ENCODE measurements at regions not wholly inside any gene's neighbourhood (a gene's known extent, or its start where the extent isn't known, plus 50 kb on each side); places are given as distances from the start of the nearest gene placed in this dataset.

DNA sequence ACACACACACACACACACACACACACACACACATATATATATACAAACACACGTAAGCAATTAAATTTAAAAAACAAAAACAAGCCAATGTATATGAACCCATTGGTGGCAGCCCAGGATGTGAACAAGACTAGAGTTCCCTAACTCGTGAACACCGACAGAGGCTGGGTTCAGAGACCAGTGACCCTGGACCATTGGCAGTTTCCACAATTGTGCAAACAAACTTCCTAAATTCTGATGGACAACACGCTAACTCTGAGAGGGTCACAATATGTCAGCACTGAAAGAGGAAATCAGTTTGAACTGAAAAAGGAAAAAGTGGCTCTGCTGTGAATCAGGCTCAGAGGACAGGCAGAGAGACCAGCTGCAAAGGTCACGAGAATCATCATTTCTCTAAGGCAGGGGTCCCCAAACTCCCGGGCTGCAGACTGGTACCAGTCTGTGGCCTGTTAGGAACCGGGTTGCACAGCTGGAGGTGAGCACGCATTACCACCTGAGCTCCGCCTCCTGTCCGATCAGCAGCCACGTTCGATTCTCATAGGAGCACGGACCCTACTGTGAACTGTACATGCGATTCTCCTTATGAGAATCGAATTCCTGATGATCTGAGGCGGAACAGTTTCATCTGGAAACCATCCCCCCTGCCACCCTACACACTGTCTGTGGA is 50.5 kb upstream of the ERO1B start:
- H3K36me3 ChIP-seq (ENCODE audit: control insufficient read depth in 2 of 4, insufficient read depth in 4 of 4, low read length in 3 of 4): no peaks in the 10 kb centered on the region
- 84% methylated on average over 16 of the region's 16 CpGs; no CpG with 5 or more reads in 1 of the 2 experiments for WGBS, 2 experiments (ENCODE audit: extremely low coverage in 1 of 2, insufficient coverage in 1 of 2, insufficient read length in 1 of 2, insufficient replicate concordance in 2 of 2, low coverage in 1 of 2, low lambda C conversion rate in 2 of 2, missing lambda C conversion rate in 1 of 2)
- FAIRE-seq: no peak
- TF ChIP-seq, protein P1, sequence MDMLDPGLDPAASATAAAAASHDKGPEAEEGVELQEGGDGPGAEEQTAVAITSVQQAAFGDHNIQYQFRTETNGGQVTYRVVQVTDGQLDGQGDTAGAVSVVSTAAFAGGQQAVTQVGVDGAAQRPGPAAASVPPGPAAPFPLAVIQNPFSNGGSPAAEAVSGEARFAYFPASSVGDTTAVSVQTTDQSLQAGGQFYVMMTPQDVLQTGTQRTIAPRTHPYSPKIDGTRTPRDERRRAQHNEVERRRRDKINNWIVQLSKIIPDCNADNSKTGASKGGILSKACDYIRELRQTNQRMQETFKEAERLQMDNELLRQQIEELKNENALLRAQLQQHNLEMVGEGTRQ (IDR thresholded peaks at IDR 0.05; ENCODE audit: low read length): no peak
- TF ChIP-seq TAF1 (IDR thresholded peaks at IDR 0.05; ENCODE audit: low read depth, low read length) (no peak), SAP30 (IDR thresholded peaks at IDR 0.05; ENCODE audit: insufficient read depth, insufficient replicate concordance, low read length) (no peak), KDM5A (IDR thresholded peaks at IDR 0.05; ENCODE audit: low read length) (no peak), NANOG (IDR thresholded peaks at IDR 0.05; ENCODE audit: insufficient read depth, low read depth, low read length, poor library complexity, severe bottlenecking) (no peak), CBX5 (IDR thresholded peaks at IDR 0.05; ENCODE audit: low read depth, low read length) (no peak), GABPA (IDR thresholded peaks at IDR 0.05; ENCODE audit: borderline replicate concordance, insufficient read depth, low read length) (no peak), POLR2AphosphoS5 (IDR thresholded peaks at IDR 0.05; ENCODE audit: low read depth, low read length) (no peak), RXRA (IDR thresholded peaks at IDR 0.05; ENCODE audit: insufficient read depth, low read depth, low read length) (no peak), BCL11A (IDR thresholded peaks at IDR 0.05; ENCODE audit: low read depth in 2 of 2, low read length in 2 of 2) (no peak)

More for the DNA sequence above, 50.5 kb upstream of the ERO1B start:
- Histone ChIP-seq H3K27ac (ENCODE audit: low read depth, low read length) (no peak overlapping the region), H3K9me3 (ENCODE audit: insufficient read depth in 2 of 2, low read depth in 1 of 2, low read length in 1 of 2) (no peaks in the 10 kb centered on the region), H3K79me1 (ENCODE audit: low read depth, low read length) (no peaks in the 10 kb centered on the region), H3K23me2 (ENCODE audit: low read depth, low read length) (no peaks in the 10 kb centered on the region), H2AK5ac (ENCODE audit: low read depth, low read length) (no peak overlapping the region), H4K91ac (replicated peaks; ENCODE audit: insufficient read length, low read length) (no peak overlapping the region), H3K4me1 (replicated peaks in 1 of 4; ENCODE audit: control insufficient read depth in 3 of 4, insufficient read depth in 4 of 4, low read length in 3 of 4) (peaks cover 0 to 4% (median 0%) of the 10 kb centered on the region in 4 experiments; a peak in 1 of 7 replicates), H3K56ac (replicated peaks; ENCODE audit: insufficient read length, low read depth, low read length) (no peak overlapping the region), H2BK120ac (replicated peaks; ENCODE audit: low read depth, low read length) (no peak overlapping the region), H2BK12ac (ENCODE audit: low read depth, low read length) (no peak overlapping the region), H3K14ac (ENCODE audit: insufficient read length) (no peak overlapping the region), H3K4me2 (ENCODE audit: insufficient read depth in 1 of 2, low read depth in 2 of 2, low read length in 2 of 2) (no peak overlapping the region), H4K8ac (ENCODE audit: extremely low read depth, insufficient read depth, low read length) (no peak overlapping the region), H3K23ac (ENCODE audit: insufficient read length) (no peak overlapping the region), H3K18ac (ENCODE audit: extremely low read depth, low read length) (no peak overlapping the region), H4K5ac (ENCODE audit: insufficient read length, low read depth, low read length) (no peak overlapping the region), H2BK20ac (ENCODE audit: low read length) (no peak overlapping the region), H3K79me2 (ENCODE audit: control insufficient read depth in 1 of 2, insufficient read depth in 2 of 2, low read length in 2 of 2) (no peaks in the 10 kb centered on the region), H3K9ac (replicated peaks in 1 of 4; ENCODE audit: extremely low read depth in 1 of 4, low read depth in 3 of 4, low read length in 3 of 4) (no peak overlapping the region), H2AFZ (ENCODE audit: low read length) (no peak overlapping the region; the same call in 1 of the 2 replicates), H3K4ac (replicated peaks; ENCODE audit: insufficient read length, low read depth, low read length) (no peak overlapping the region), H2BK5ac (ENCODE audit: low read depth, low read length) (no peak overlapping the region), H3K4me3 (ENCODE audit: extremely low read depth in 1 of 4, insufficient read depth in 2 of 4, low read depth in 3 of 4, low read length in 4 of 4) (no peak overlapping the region), H4K20me1 (replicated peaks in 1 of 2; ENCODE audit: control insufficient read depth in 1 of 2, insufficient read depth in 2 of 2, low read length in 2 of 2) (no peaks in the 10 kb centered on the region), H3K27me3 (replicated peaks in 1 of 4; ENCODE audit: control insufficient read depth in 3 of 4, extremely low read depth in 1 of 4, insufficient read depth in 3 of 4, low read length in 3 of 4) (no peaks in the 10 kb centered on the region), H2BK15ac (ENCODE audit: low read length) (no peak overlapping the region)
- POLR2A ChIA-PET (ENCODE audit: partially characterized antibody): no interaction called here
- no peak for DNase-seq (ENCODE audit: low read depth in 1 of 2, low spot score in 2 of 2)
- CTCF ChIA-PET (ENCODE audit: partially characterized antibody): interaction anchor here (0.6 to 1.2 kb wide), 2 partner anchors 8 to 228 kb away, joined by 3 read pairs; no protein-coding TSS in a partner anchor
